Muscle layer of colon (tissue), 2 donors: ENCODE measurements at regions not wholly inside any gene's neighbourhood (a gene's known extent, or its start where the extent isn't known, plus 50 kb on each side); places are given as distances from the start of the nearest gene placed in this dataset.
"Not testable (repeated sequence)": the region's sequence is repeated elsewhere in the genome, so short reads cannot be mapped to it uniquely, and the experiment has no call there.

Experiments used
- H3K27ac ChIP-seq: one replicate; pipeline ENCODE4 v1.7.0; 2013; ENCODE audit warnings: low read depth, mild to moderate bottlenecking, low read length, moderate library complexity
- H3K27me3 ChIP-seq, 2 donors: one replicate each; pipeline ENCODE4 v1.7.0; 2013; ENCODE audit warnings: low read length in 2 of 2, mild to moderate bottlenecking in 2 of 2; ENCODE audit not compliant: insufficient read depth in 2 of 2, control insufficient read depth in 1 of 2
- H3K36me3 ChIP-seq: one replicate; pipeline ENCODE4 v1.7.0; 2013; ENCODE audit warnings: mild to moderate bottlenecking, low read length; ENCODE audit not compliant: insufficient read depth
- H3K4me1 ChIP-seq: one replicate; pipeline ENCODE4 v1.7.0; 2013; ENCODE audit warnings: mild to moderate bottlenecking, low read length; ENCODE audit not compliant: insufficient read depth
- H3K4me3 ChIP-seq, 2 donors: one replicate each; pipeline ENCODE4 v1.7.0; 2013; ENCODE audit warnings: low read length in 2 of 2, low read depth in 1 of 2, mild to moderate bottlenecking in 1 of 2, moderate library complexity in 1 of 2
- H3K9ac ChIP-seq: one replicate; pipeline ENCODE4 v1.7.0; 2013; ENCODE audit warnings: low read length
- H3K9me3 ChIP-seq: one replicate; pipeline ENCODE4 v1.7.0; 2013; ENCODE audit warnings: mild to moderate bottlenecking, low read length
- donor health status: abdominal sarcoma.
- donor health status: Adenocarcinoma of cecum.

DNA sequence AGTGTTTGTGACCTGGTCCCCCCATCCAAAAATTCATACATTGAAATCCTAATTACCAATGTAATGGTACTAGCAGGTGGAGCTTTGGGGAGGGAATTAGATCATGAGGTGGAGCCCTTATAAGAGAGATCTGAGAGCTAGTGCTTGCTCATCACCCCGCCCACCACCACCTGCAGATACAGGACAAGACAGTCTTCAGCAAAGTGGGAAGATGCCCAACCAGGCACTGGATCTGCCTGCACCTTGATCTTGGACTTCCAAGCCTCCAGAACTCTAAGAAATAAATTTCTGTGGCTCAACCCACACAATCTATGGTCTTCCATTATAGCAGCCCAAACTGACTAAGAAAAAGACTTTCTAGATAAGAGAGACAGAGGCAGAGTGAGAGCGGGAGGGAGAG is 343.4 kb downstream of the LRRIQ3 start:
- Histone ChIP-seq H3K4me1 (no peaks in the 10 kb centered on the region), H3K9ac (no peak overlapping the region), H3K36me3 (no peaks in the 10 kb centered on the region), H3K27me3 (no peaks in the 10 kb centered on the region), H3K9me3 (no peaks in the 10 kb centered on the region), H3K27ac (no peak overlapping the region), H3K4me3 (no peak overlapping the region)

DNA sequence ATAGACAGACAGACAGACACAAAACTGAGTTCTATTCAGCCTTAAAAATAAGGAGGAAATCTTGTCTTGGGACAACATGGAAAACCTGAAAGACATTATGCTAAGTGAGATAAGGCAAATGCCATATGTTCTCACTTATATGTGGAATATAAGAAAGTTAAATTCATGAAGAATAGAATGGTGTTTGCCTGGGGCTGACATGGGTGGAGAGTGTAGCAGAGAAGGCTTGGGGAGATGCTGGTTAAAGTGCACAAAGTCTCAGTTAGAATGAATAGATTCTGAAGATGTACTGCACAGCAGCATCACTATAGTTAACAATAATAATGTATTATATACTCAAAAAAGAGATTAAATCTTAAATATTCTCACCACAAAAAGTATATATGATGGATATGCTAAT is 355.5 kb downstream of the LRRIQ3 start:
- H3K4me1 ChIP-seq, result no peaks in the 10 kb centered on the region
- H3K27ac ChIP-seq, result no peak overlapping the region
- H3K36me3 ChIP-seq, result no peaks in the 10 kb centered on the region
- no peaks in the 10 kb centered on the region for H3K27me3 ChIP-seq
- no peak overlapping the region for H3K9ac ChIP-seq
- H3K9me3 ChIP-seq, result no peaks in the 10 kb centered on the region
- no peak overlapping the region for H3K4me3 ChIP-seq

DNA sequence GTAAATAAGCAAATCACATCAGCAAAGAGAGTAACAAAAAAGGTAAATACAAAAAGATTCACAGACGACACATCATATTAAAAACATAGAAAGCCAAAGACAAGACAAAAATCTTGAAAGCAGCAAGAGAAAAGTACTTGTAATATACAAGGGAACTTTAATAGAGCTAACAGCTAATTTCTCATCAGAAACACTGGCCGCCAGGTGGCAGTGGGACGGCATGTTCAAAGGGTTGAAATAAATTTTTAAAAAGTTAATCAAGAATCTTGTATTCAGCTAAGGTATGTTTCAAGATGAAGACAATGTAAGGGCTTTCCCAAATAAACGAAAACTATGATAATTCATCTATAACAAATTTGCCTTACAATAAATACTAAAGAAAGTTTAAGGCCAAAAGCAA is 358.1 kb downstream of the LRRIQ3 start:
- no peak overlapping the region for H3K9ac ChIP-seq
- no peaks in the 10 kb centered on the region for H3K27me3 ChIP-seq
- H3K4me3 ChIP-seq, result no peak overlapping the region

GRCh38 chr1:73832276-73833181 is 365.4 kb downstream of the LRRIQ3 start:
- no peak overlapping the region for H3K9ac ChIP-seq
- H3K4me1 ChIP-seq, result no peaks in the 10 kb centered on the region
- H3K36me3 ChIP-seq, result no peaks in the 10 kb centered on the region
- no peak overlapping the region for H3K4me3 ChIP-seq
- no peaks in the 10 kb centered on the region for H3K27me3 ChIP-seq
- no peak overlapping the region for H3K27ac ChIP-seq
- no peaks in the 10 kb centered on the region for H3K9me3 ChIP-seq

More for the DNA sequence above, 358.1 kb downstream of the LRRIQ3 start:
- Histone ChIP-seq H3K4me1 (no peaks in the 10 kb centered on the region), H3K36me3 (no peaks in the 10 kb centered on the region), H3K27ac (no peak overlapping the region), H3K9me3 (no peaks in the 10 kb centered on the region)

DNA sequence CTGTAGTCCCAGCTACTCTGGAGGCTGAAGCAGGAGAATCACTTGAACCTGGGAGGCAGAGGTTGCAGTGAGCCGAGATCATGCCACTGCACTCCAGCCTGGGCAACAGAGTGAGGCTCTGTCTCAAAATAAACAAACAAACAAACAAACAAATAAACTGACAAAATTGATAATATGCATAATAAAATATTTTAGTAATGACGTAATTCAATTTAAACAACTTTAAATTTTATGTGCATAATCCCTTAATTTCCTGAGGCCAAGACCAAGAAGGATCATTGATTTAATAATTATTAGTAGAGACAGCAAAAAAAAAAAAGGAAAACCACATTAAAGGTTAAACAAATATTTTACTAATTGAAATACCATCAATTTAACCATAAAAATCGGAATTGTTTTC is 370.7 kb downstream of the LRRIQ3 start:
- H3K9me3 ChIP-seq, H3K36me3 ChIP-seq, H3K27me3 ChIP-seq, H3K4me3 ChIP-seq, H3K4me1 ChIP-seq, H3K9ac ChIP-seq, H3K27ac ChIP-seq: not testable (repeated sequence)

GRCh38 chr1:73824065-73824464 is 373.9 kb downstream of the LRRIQ3 start:
- no peaks in the 10 kb centered on the region for H3K27me3 ChIP-seq
- H3K36me3 ChIP-seq, result no peaks in the 10 kb centered on the region
- H3K27ac ChIP-seq, result no peak overlapping the region
- no peaks in the 10 kb centered on the region for H3K9me3 ChIP-seq
- H3K4me1 ChIP-seq, result no peaks in the 10 kb centered on the region
- H3K4me3 ChIP-seq, result no peak overlapping the region
- no peak overlapping the region for H3K9ac ChIP-seq

- Histone ChIP-seq H3K36me3 (no peaks in the 10 kb centered on the region), H3K4me1 (no peaks in the 10 kb centered on the region), H3K27ac (no peak overlapping the region), H3K4me3 (no peak overlapping the region), H3K9me3 (no peaks in the 10 kb centered on the region), H3K27me3 (no peaks in the 10 kb centered on the region), H3K9ac (no peak overlapping the region)
Measured at GRCh38 chr1:73821520-73821919, 376.5 kb downstream of the LRRIQ3 start.

DNA sequence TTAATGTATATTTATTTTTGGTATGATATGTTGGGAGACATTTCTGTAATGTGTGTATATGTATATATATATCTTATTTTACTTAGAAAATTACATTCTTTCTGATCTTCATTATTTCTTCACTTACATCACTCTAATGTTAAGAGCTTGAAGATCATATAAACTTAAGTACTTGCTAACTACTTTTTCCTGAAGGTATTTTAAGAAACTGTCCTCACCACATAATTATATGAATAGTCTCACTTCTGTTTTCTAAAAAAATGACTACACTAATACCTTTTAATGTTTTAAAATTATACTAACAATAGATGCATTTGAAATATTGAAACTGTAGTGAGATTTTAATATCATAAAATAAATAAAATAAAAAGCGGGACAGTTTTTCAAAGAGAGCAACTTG is 377.1 kb downstream of the LRRIQ3 start:
- H3K27me3 ChIP-seq, result no peaks in the 10 kb centered on the region
- H3K4me3 ChIP-seq, result no peak overlapping the region
- H3K27ac ChIP-seq, result no peak overlapping the region
- H3K9me3 ChIP-seq, result no peaks in the 10 kb centered on the region
- no peaks in the 10 kb centered on the region for H3K4me1 ChIP-seq
- no peak overlapping the region for H3K9ac ChIP-seq
- H3K36me3 ChIP-seq, result no peaks in the 10 kb centered on the region

GRCh38 chr1:73813716-73814115 is 384.3 kb downstream of the LRRIQ3 start:
- Histone ChIP-seq H3K9ac (no peak overlapping the region), H3K27me3 (no peaks in the 10 kb centered on the region), H3K4me3 (no peak overlapping the region), H3K9me3 (no peaks in the 10 kb centered on the region), H3K36me3 (no peaks in the 10 kb centered on the region), H3K27ac (no peak overlapping the region), H3K4me1 (no peaks in the 10 kb centered on the region)

GRCh38 chr1:73813236-73813635 is 384.7 kb downstream of the LRRIQ3 start:
- Histone ChIP-seq H3K36me3 (no peaks in the 10 kb centered on the region), H3K27ac (no peak overlapping the region), H3K9me3 (no peaks in the 10 kb centered on the region), H3K4me1 (no peaks in the 10 kb centered on the region), H3K9ac (no peak overlapping the region), H3K27me3 (no peaks in the 10 kb centered on the region), H3K4me3 (no peak overlapping the region)

DNA sequence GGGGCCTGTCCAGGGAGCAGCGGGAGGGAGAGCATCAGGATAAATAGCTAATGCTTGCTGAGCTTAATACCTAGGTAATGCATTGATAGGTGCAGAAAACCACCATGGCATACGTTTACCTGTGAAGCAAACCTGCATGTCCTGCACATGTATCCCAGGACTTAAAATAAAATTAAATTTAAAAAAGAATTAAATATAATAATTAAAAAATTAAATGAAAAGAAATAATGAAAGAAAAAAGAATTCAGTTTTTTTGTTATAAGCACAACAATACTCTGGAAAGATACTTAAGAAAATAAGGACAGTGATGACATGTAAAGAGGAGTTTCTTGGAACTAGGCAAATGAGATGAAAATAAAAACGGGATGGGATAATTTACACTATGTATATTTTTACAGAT is 386.2 kb downstream of the LRRIQ3 start:
- H3K27ac ChIP-seq, result no peak overlapping the region
- no peaks in the 10 kb centered on the region for H3K27me3 ChIP-seq
- H3K36me3 ChIP-seq, result no peaks in the 10 kb centered on the region
- H3K9me3 ChIP-seq, result no peaks in the 10 kb centered on the region
- no peak overlapping the region for H3K4me3 ChIP-seq
- H3K4me1 ChIP-seq, result no peaks in the 10 kb centered on the region
- no peak overlapping the region for H3K9ac ChIP-seq

DNA sequence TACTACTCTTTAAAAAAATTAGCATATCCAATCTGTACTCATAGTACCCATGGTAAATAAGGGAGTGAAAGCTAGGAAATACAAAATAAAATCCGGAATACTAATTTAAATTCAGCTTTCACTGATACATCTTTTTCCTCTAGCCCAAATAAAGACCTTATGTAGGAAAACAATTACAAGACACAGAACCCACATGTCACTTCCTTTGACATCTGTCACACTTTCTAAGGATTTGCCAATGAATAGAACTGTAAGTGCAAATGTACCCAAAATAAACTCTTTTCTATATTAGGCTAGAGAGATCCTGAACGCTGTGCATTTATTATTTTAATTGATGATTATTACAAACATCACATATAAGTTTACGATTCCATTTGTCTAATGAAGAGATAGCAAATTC is 393.0 kb downstream of the LRRIQ3 start:
- Histone ChIP-seq H3K27me3 (no peaks in the 10 kb centered on the region), H3K4me1 (no peaks in the 10 kb centered on the region), H3K27ac (no peak overlapping the region), H3K9me3 (no peaks in the 10 kb centered on the region), H3K9ac (no peak overlapping the region), H3K4me3 (no peak overlapping the region), H3K36me3 (no peaks in the 10 kb centered on the region)
